ENCODE measurements at regions not wholly inside any gene's neighbourhood (a gene's known extent, or its start where the extent isn't known, plus 50 kb on each side); places are given as distances from the start of the nearest gene placed in this dataset.

- no peak for DNase-seq (ENCODE audit: low read depth in 2 of 3, low spot score in 2 of 3)
Measured at GRCh38 chr10:131764929-131765328, 135.9 kb upstream of the PPP2R2D start.

- DNase-seq (ENCODE audit: low read depth in 2 of 3, low spot score in 2 of 3) = no peak
Measured at GRCh38 chr10:131766096-131766495, 134.7 kb upstream of the PPP2R2D start.

- no peak for DNase-seq (ENCODE audit: low read depth in 2 of 3, low spot score in 2 of 3)
Measured at GRCh38 chr10:131767716-131768115, 133.1 kb upstream of the PPP2R2D start.

GRCh38 chr10:131769571-131770410 is 131.0 kb upstream of the PPP2R2D start:
- no peak for DNase-seq (ENCODE audit: low read depth in 2 of 3, low spot score in 2 of 3)

GRCh38 chr10:131770946-131771633 is 129.7 kb upstream of the PPP2R2D start:
- no peak for DNase-seq (ENCODE audit: low read depth in 2 of 3, low spot score in 2 of 3)

GRCh38 chr10:131771634-131772358 is 129.0 kb upstream of the PPP2R2D start:
- no peak for DNase-seq (ENCODE audit: low read depth in 2 of 3, low spot score in 2 of 3)

GRCh38 chr10:131772441-131772840 is 128.4 kb upstream of the PPP2R2D start:
- DNase-seq (ENCODE audit: low read depth in 2 of 3, low spot score in 2 of 3) = no peak

GRCh38 chr10:131773370-131774343 is 127.2 kb upstream of the PPP2R2D start:
- no peak for DNase-seq (ENCODE audit: low read depth in 2 of 3, low spot score in 2 of 3)

- DNase-seq (ENCODE audit: low read depth in 2 of 3, low spot score in 2 of 3) = no peak
Measured at GRCh38 chr10:131774681-131775085, 126.1 kb upstream of the PPP2R2D start.

- no peak for DNase-seq (ENCODE audit: low read depth in 2 of 3, low spot score in 2 of 3)
Measured at GRCh38 chr10:131775433-131775832, 125.4 kb upstream of the PPP2R2D start.

- no peak for DNase-seq (ENCODE audit: low read depth in 2 of 3, low spot score in 2 of 3)
Measured at GRCh38 chr10:131775833-131776232, 125.0 kb upstream of the PPP2R2D start.

GRCh38 chr10:131776496-131776895 is 124.3 kb upstream of the PPP2R2D start:
- no peak for DNase-seq (ENCODE audit: low read depth in 2 of 3, low spot score in 2 of 3)

GRCh38 chr10:131777162-131777561 is 123.6 kb upstream of the PPP2R2D start:
- no peak for DNase-seq (ENCODE audit: low read depth in 2 of 3, low spot score in 2 of 3)

GRCh38 chr10:131777921-131778320 is 122.9 kb upstream of the PPP2R2D start:
- DNase-seq (ENCODE audit: low read depth in 2 of 3, low spot score in 2 of 3) = no peak

GRCh38 chr10:131778385-131778784 is 122.4 kb upstream of the PPP2R2D start:
- no peak for DNase-seq (ENCODE audit: low read depth in 2 of 3, low spot score in 2 of 3)

- DNase-seq (ENCODE audit: low read depth in 2 of 3, low spot score in 2 of 3) = no peak
Measured at GRCh38 chr10:131778842-131779241, 122.0 kb upstream of the PPP2R2D start.

GRCh38 chr10:131779661-131780394 is 121.0 kb upstream of the PPP2R2D start:
- DNase-seq (ENCODE audit: low read depth in 2 of 3, low spot score in 2 of 3) = no peak

- DNase-seq (ENCODE audit: low read depth in 2 of 3, low spot score in 2 of 3) = no peak
Measured at GRCh38 chr10:131781076-131781475, 119.7 kb upstream of the PPP2R2D start.

- DNase-seq (ENCODE audit: low read depth in 2 of 3, low spot score in 2 of 3) = no peak
Measured at GRCh38 chr10:131781791-131782190, 119.0 kb upstream of the PPP2R2D start.
